KMS-11 (cell line): ENCODE measurements at regions not wholly inside any gene's neighbourhood (a gene's known extent, or its start where the extent isn't known, plus 50 kb on each side); places are given as distances from the start of the nearest gene placed in this dataset.

ENCODE experiments used
- H2AFZ ChIP-seq: fragments of 200-600 bp; sonication (generic); 2 replicates; pipeline ENCODE4 v1.6.1; 2016; ENCODE audit warnings: antibody characterized with exemption, mixed run types, low read depth
- H3K27ac ChIP-seq: fragments of 200-600 bp; sonication (generic); 2 replicates; pipeline ENCODE4 v1.6.1; 2016; ENCODE audit warnings: mild to moderate bottlenecking, mixed run types
- H3K27me3 ChIP-seq: fragments of 200-600 bp; sonication (generic); 2 replicates; pipeline ENCODE4 v1.6.1; 2017; ENCODE audit warnings: mild to moderate bottlenecking, low read depth, mixed run types, moderate library complexity; ENCODE audit not compliant: insufficient read depth
- H3K36me3 ChIP-seq: fragments of 200-600 bp; sonication (generic); 2 replicates; pipeline ENCODE4 v1.6.1; 2017; ENCODE audit warnings: mild to moderate bottlenecking, mixed run types; ENCODE audit not compliant: insufficient read depth
- H3K4me1 ChIP-seq: fragments of 200-600 bp; sonication (generic); 2 replicates; pipeline ENCODE4 v1.6.1; 2016; ENCODE audit warnings: mild to moderate bottlenecking, low read depth, mixed run types; ENCODE audit not compliant: poor library complexity, severe bottlenecking
- H3K4me2 ChIP-seq: fragments of 200-600 bp; sonication (generic); 2 replicates; pipeline ENCODE4 v1.7.0; 2016; ENCODE audit warnings: mild to moderate bottlenecking, mixed run types
- H3K4me3 ChIP-seq: fragments of 200-600 bp; sonication (generic); IDR thresholded peaks from 2 replicates; pipeline ENCODE4 v1.6.1; 2017; ENCODE audit warnings: low read depth, low read length, mixed read lengths; ENCODE audit not compliant: insufficient read depth
- H3K79me2 ChIP-seq: fragments of 200-600 bp; sonication (generic); 2 replicates; pipeline ENCODE4 v1.6.1; 2016; ENCODE audit warnings: low read depth, mixed run types; ENCODE audit not compliant: insufficient read depth
- H3K9ac ChIP-seq: fragments of 200-600 bp; sonication (generic); 2 replicates; pipeline ENCODE4 v1.6.1; 2016; ENCODE audit warnings: mild to moderate bottlenecking, mixed run types
- H4K20me1 ChIP-seq: fragments of 200-600 bp; sonication (generic); 2 replicates; pipeline ENCODE4 v1.6.1; 2016; ENCODE audit warnings: mild to moderate bottlenecking, mixed run types; ENCODE audit not compliant: insufficient read depth
- CTCF ChIP-seq: fragments of 200-600 bp; sonication (generic); conservative IDR thresholded peaks from 2 replicates; pipeline ENCODE4 v1.6.1; 2017; ENCODE audit warnings: low read depth, mild to moderate bottlenecking, antibody characterized with exemption, low read length, moderate library complexity, mixed read lengths

DNA sequence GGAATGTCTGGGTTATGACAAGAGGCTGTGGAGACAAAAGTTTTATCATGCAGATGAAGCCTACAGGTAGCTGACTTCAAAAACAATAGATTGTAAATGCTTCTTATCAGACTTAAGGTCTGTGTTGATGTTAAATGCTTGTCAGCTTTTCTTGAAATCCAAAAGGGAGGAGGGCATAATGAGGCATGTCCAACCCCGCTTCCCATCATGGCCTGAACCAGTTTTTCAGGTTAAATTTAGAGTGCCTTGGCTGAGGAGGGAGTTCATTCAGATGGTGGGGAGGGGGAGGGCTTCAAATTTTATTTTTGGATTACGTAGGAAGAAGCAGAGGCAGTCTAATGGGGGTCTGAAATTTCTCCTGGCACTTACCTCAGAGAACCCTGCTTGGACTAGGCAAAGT lies 207.7 kb upstream of the HDX start:
- no peak overlapping the region for H3K9ac ChIP-seq
- no peak overlapping the region for H3K4me2 ChIP-seq
- no peaks in the 10 kb centered on the region for H3K27me3 ChIP-seq
- no peak overlapping the region for H3K27ac ChIP-seq
- no peaks in the 10 kb centered on the region for H4K20me1 ChIP-seq
- H3K79me2 ChIP-seq: no peaks in the 10 kb centered on the region
- H3K4me3 ChIP-seq: no peak overlapping the region
- no peak overlapping the region for H2AFZ ChIP-seq
- TF ChIP-seq CTCF: no peak
- H3K4me1 ChIP-seq: no peaks in the 10 kb centered on the region
- no peaks in the 10 kb centered on the region for H3K36me3 ChIP-seq

DNA sequence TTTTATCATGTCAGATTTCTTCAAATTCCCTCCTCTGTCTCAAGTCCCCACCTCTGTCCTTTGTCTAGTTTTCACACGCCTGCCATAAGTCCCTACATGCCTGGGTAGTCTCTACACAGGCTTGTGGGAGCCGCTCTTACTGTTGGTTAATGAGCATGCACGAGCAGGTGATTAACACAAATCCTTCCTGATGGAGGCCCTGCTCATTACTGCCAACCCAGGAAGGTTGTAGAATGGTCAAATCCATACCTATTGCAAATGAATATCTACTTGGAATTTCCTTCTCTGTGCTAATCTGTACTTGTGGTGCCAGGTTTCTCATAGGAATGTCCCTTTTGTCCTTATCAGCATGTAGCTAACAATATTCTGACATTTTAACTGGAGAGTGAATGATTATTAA lies 208.4 kb upstream of the HDX start:
- Histone ChIP-seq H3K4me2 (no peak overlapping the region), H3K36me3 (no peaks in the 10 kb centered on the region), H3K79me2 (no peaks in the 10 kb centered on the region), H3K27ac (no peak overlapping the region), H4K20me1 (no peaks in the 10 kb centered on the region), H2AFZ (no peak overlapping the region), H3K27me3 (no peaks in the 10 kb centered on the region), H3K4me3 (no peak overlapping the region), H3K9ac (no peak overlapping the region), H3K4me1 (no peaks in the 10 kb centered on the region)
- no peak for TF ChIP-seq CTCF

DNA sequence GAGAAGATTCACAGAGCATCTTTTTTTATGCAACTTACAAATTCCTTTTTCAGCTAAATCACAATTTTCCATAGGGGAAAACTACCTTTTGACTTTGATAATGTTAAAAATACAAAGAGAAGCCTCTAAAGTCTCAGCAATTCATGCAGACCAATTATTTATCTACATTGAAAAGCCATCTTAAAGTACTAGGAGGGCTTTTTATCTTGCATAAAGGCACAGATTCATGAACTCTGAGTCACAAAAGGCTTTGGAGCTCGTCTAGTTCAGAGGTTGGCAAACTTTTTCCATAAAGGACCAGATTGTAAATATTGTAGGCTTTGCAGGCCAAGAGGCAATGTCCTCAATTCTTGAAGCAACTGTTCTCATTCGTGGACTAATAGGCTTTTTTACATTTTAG lies 210.4 kb upstream of the HDX start:
- H3K4me3 ChIP-seq: no peak overlapping the region
- no peak for TF ChIP-seq CTCF
- no peaks in the 10 kb centered on the region for H3K27me3 ChIP-seq
- H3K27ac ChIP-seq: no peak overlapping the region
- H3K79me2 ChIP-seq: no peaks in the 10 kb centered on the region
- H3K9ac ChIP-seq: no peak overlapping the region
- H3K4me2 ChIP-seq: no peak overlapping the region
- H4K20me1 ChIP-seq: no peaks in the 10 kb centered on the region
- H2AFZ ChIP-seq: no peak overlapping the region
- H3K36me3 ChIP-seq: no peaks in the 10 kb centered on the region
- H3K4me1 ChIP-seq: no peaks in the 10 kb centered on the region

DNA sequence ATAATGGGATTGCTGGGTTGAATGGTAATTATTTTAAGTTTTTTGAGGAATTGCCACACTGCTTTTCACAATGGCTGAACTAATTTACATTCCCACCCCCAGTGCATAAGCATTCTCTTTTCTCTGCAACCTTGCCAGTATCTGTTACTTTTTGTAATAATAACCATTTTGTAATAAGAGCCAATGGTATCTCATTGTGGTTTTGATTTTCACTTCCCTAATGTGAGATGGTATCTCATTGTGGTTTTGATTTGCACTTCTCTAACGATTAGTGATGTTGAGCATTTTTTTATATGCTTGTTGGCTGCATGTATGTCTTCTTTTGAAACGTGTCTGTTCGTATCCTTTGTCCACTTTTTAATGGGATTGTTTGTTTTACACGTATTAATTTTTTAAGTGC lies 213.1 kb upstream of the HDX start:
- Histone ChIP-seq H3K36me3 (no peaks in the 10 kb centered on the region), H3K4me3 (no peak overlapping the region), H4K20me1 (no peaks in the 10 kb centered on the region), H3K4me1 (no peaks in the 10 kb centered on the region), H3K27me3 (no peaks in the 10 kb centered on the region), H3K27ac (no peak overlapping the region), H3K9ac (no peak overlapping the region), H3K4me2 (no peak overlapping the region), H2AFZ (no peak overlapping the region), H3K79me2 (no peaks in the 10 kb centered on the region)
- TF ChIP-seq CTCF: no peak

- no peak overlapping the region for H2AFZ ChIP-seq
- no peaks in the 10 kb centered on the region for H3K79me2 ChIP-seq
- TF ChIP-seq CTCF: no peak
- no peaks in the 10 kb centered on the region for H3K36me3 ChIP-seq
- H3K4me3 ChIP-seq: no peak overlapping the region
- H3K4me2 ChIP-seq: no peak overlapping the region
- no peaks in the 10 kb centered on the region for H3K27me3 ChIP-seq
- no peak overlapping the region for H3K27ac ChIP-seq
- no peak overlapping the region for H3K9ac ChIP-seq
- H4K20me1 ChIP-seq: no peaks in the 10 kb centered on the region
- no peaks in the 10 kb centered on the region for H3K4me1 ChIP-seq
Observed at GRCh38 chrX:84717343-84717742, 215.1 kb upstream of the HDX start.
